Activated CD4-positive, alpha-beta T cell treated with anti-CD3 and anti-CD28 coated beads, Interleukin-2, Interleukin-4, amounts not matched to agents 100 ng/mL and 50 ng/mL, durations not matched to agents 16 hours and 8 hours (primary cell): ENCODE measurements at regions not wholly inside any gene's neighbourhood (a gene's known extent, or its start where the extent isn't known, plus 50 kb on each side); places are given as distances from the start of the nearest gene placed in this dataset.
"Not testable (repeated sequence)": the region's sequence is repeated elsewhere in the genome, so short reads cannot be mapped to it uniquely, and the experiment has no call there.

Source experiments
- DNase-seq: peaks from one replicate; pipeline ENCODE4 v3.0.0-alpha.2; 2020; ENCODE audit warnings: low spot score

GRCh38 chr2:175755656-175756386, 246.2 kb downstream of the LNPK start:
- no peak for DNase-seq

- DNase-seq: no peak
These were observed 246.9 kb downstream of the LNPK start for GRCh38 chr2:175755169-175755568.

GRCh38 chr2:175750195-175750594, 251.9 kb downstream of the LNPK start:
- no peak for DNase-seq

GRCh38 chr2:175745911-175746310, 256.2 kb downstream of the LNPK start:
- no peak for DNase-seq

GRCh38 chr2:175744000-175744399, 258.1 kb downstream of the LNPK start:
- DNase-seq: no peak

GRCh38 chr2:175743011-175743410, 259.1 kb downstream of the LNPK start:
- DNase-seq: no peak

- DNase-seq: no peak
These were observed 259.7 kb downstream of the LNPK start for GRCh38 chr2:175742367-175742766.

- DNase-seq: no peak
These were observed 260.9 kb downstream of the LNPK start for GRCh38 chr2:175741164-175741563.

- no peak for DNase-seq
These were observed 264.2 kb downstream of the LNPK start for GRCh38 chr2:175737722-175738361.

- no peak for DNase-seq
These were observed 267.4 kb downstream of the LNPK start for GRCh38 chr2:175734686-175735085.

- no peak for DNase-seq
These were observed 269.5 kb downstream of the LNPK start for GRCh38 chr2:175732531-175732930.

GRCh38 chr2:175730050-175730449, 272.0 kb downstream of the LNPK start:
- no peak for DNase-seq

GRCh38 chr2:175729049-175729706, 272.9 kb downstream of the LNPK start:
- no peak for DNase-seq

- no peak for DNase-seq
These were observed 274.0 kb downstream of the LNPK start for GRCh38 chr2:175728032-175728431.

GRCh38 chr2:175726223-175726622, 275.8 kb downstream of the LNPK start:
- DNase-seq: no peak

GRCh38 chr2:175709248-175709647, 292.8 kb downstream of the LNPK start:
- no peak for DNase-seq

GRCh38 chr2:175707322-175707721, 294.7 kb downstream of the LNPK start:
- no peak for DNase-seq

- DNase-seq: not testable (repeated sequence)
These were observed 297.5 kb downstream of the LNPK start for GRCh38 chr2:175704568-175704967.

GRCh38 chr2:175698061-175698460, 304.0 kb downstream of the LNPK start:
- no peak for DNase-seq

GRCh38 chr2:175690113-175690837, 311.8 kb downstream of the LNPK start:
- peak; percentile 46 for DNase-seq

- no peak for DNase-seq
These were observed 313.8 kb downstream of the LNPK start for GRCh38 chr2:175688243-175688642.

- no peak for DNase-seq
These were observed 314.6 kb downstream of the LNPK start for GRCh38 chr2:175687465-175687864.

GRCh38 chr2:175686002-175686401, 316.1 kb downstream of the LNPK start:
- no peak for DNase-seq
